ENCODE measurements at regions not wholly inside any gene's neighbourhood (a gene's known extent, or its start where the extent isn't known, plus 50 kb on each side); places are given as distances from the start of the nearest gene placed in this dataset.

DNA sequence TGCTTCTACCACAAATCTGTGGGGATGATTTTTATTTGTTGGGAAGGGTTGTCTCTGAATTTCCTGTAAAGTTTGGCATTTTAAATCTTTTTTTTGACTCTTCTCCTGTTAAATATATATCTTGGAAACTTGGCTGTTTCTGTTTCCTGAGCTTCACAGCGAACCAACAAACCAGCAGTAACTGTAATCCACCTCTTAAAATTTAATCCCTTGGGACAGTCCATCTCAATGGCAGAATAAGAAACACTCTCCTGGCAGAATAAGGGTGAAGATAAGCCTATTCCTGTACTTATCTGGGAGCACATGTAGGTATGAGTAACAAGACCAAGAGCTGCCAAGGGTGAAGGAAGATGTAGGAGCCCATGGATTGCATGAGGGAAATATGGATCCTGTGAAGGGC lies 73.1 kb upstream of the RPS23 start:
- TF ChIP-seq, protein P1, sequence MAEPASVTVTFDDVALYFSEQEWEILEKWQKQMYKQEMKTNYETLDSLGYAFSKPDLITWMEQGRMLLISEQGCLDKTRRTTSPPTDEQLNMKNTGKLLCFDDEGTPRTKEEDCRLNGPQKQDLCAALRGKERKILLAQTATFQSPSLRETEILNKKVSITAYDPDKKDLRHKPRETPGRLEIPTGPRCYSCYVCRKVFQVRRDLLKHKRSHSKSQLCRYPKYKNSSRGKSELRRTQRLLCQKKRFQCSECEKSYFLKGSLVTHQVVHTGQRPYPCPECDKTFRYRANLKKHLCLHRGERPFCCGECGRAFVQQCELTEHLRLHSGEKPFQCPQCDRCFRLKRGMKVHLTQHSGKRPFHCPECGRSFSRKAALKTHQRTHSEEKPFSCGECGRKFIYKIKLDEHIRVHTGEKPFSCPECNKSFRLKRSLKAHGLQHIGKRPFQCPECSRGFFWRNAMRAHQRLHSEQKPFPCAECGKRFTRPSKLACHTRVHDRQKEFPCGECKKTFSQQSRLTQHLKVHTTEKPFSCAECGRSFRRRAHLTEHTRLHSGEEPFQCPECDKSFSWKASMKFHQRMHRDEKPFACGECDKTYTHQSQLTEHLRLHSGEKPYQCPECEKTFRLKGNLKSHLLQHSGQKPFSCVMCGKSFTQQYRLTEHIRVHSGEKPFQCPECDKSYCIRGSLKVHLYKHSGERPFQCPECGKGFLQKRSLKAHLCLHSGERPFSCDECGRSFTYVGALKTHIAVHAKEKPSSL (CRISPR knock-in tag; conservative IDR thresholded peaks at IDR 0.05) = no peak
- no peak for TF ChIP-seq CREB1 (CRISPR knock-in tag; IDR thresholded peaks at IDR 0.05)
- TF ChIP-seq, protein P2, sequence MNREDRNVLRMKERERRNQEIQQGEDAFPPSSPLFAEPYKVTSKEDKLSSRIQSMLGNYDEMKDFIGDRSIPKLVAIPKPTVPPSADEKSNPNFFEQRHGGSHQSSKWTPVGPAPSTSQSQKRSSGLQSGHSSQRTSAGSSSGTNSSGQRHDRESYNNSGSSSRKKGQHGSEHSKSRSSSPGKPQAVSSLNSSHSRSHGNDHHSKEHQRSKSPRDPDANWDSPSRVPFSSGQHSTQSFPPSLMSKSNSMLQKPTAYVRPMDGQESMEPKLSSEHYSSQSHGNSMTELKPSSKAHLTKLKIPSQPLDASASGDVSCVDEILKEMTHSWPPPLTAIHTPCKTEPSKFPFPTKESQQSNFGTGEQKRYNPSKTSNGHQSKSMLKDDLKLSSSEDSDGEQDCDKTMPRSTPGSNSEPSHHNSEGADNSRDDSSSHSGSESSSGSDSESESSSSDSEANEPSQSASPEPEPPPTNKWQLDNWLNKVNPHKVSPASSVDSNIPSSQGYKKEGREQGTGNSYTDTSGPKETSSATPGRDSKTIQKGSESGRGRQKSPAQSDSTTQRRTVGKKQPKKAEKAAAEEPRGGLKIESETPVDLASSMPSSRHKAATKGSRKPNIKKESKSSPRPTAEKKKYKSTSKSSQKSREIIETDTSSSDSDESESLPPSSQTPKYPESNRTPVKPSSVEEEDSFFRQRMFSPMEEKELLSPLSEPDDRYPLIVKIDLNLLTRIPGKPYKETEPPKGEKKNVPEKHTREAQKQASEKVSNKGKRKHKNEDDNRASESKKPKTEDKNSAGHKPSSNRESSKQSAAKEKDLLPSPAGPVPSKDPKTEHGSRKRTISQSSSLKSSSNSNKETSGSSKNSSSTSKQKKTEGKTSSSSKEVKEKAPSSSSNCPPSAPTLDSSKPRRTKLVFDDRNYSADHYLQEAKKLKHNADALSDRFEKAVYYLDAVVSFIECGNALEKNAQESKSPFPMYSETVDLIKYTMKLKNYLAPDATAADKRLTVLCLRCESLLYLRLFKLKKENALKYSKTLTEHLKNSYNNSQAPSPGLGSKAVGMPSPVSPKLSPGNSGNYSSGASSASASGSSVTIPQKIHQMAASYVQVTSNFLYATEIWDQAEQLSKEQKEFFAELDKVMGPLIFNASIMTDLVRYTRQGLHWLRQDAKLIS (CRISPR knock-in tag; IDR thresholded peaks at IDR 0.05; ENCODE audit: borderline replicate concordance) = no peak
- TF ChIP-seq, protein P3, sequence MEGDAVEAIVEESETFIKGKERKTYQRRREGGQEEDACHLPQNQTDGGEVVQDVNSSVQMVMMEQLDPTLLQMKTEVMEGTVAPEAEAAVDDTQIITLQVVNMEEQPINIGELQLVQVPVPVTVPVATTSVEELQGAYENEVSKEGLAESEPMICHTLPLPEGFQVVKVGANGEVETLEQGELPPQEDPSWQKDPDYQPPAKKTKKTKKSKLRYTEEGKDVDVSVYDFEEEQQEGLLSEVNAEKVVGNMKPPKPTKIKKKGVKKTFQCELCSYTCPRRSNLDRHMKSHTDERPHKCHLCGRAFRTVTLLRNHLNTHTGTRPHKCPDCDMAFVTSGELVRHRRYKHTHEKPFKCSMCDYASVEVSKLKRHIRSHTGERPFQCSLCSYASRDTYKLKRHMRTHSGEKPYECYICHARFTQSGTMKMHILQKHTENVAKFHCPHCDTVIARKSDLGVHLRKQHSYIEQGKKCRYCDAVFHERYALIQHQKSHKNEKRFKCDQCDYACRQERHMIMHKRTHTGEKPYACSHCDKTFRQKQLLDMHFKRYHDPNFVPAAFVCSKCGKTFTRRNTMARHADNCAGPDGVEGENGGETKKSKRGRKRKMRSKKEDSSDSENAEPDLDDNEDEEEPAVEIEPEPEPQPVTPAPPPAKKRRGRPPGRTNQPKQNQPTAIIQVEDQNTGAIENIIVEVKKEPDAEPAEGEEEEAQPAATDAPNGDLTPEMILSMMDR (IDR thresholded peaks at IDR 0.05) = no peak
